A549 (cell line): ENCODE measurements at regions not wholly inside any gene's neighbourhood (a gene's known extent, or its start where the extent isn't known, plus 50 kb on each side); places are given as distances from the start of the nearest gene placed in this dataset.
"Not testable (repeated sequence)": the region's sequence is repeated elsewhere in the genome, so short reads cannot be mapped to it uniquely, and the experiment has no call there.

ENCODE experiments used
- CBX2 ChIP-seq: fragments of 200-600 bp; sonication (generic); IDR thresholded peaks from 2 replicates; pipeline ENCODE4 v1.6.1; 2016; ENCODE audit warnings: low read depth, mild to moderate bottlenecking, borderline replicate concordance
- CTCF ChIP-seq: fragments of >200 bp; sonication (Bioruptor Twin); formaldehyde crosslinking; IDR thresholded peaks from 3 replicates; pipeline ENCODE4 v1.5.1; 2016
- FOSB ChIP-seq: fragments of 250-450 bp; sonication (Bioruptor Pico); IDR thresholded peaks from 2 replicates; pipeline ENCODE4 v1.5.0; 2020; ENCODE audit warnings: mild to moderate bottlenecking, moderate library complexity
- HMGXB4 ChIP-seq: fragments of 250-450 bp; sonication (Bioruptor Pico); IDR thresholded peaks from 2 replicates; pipeline ENCODE4 v1.5.0; 2021; ENCODE audit warnings: mild to moderate bottlenecking, moderate library complexity, borderline replicate concordance
- MAX ChIP-seq: IDR thresholded peaks from 2 replicates; pipeline ENCODE4 v1.6.1; 2012
- MAZ ChIP-seq: fragments of 150-350 bp; IDR thresholded peaks from 2 replicates; pipeline ENCODE4 v1.6.1; 2014; ENCODE audit warnings: antibody characterized with exemption, low read depth, low read length, borderline replicate concordance
- PHF8 ChIP-seq: fragments of 200-600 bp; sonication (generic); IDR thresholded peaks from 2 replicates; pipeline ENCODE4 v1.6.1; 2016; ENCODE audit warnings: low read depth, mild to moderate bottlenecking, antibody characterized with exemption, moderate library complexity, borderline replicate concordance
- POLR2A ChIP-seq: IDR thresholded peaks from 2 replicates; pipeline ENCODE4 v1.6.1; 2012; ENCODE audit warnings: mild to moderate bottlenecking, low read length
- REST ChIP-seq: fragments of 200-600 bp; sonication (generic); IDR thresholded peaks from 2 replicates; pipeline ENCODE4 v1.6.1; 2016; ENCODE audit warnings: antibody characterized with exemption, mild to moderate bottlenecking, moderate library complexity
- RFX5 ChIP-seq: fragments of 450-650 bp; IDR thresholded peaks from 2 replicates; pipeline ENCODE4 v1.7.1; 2014; ENCODE audit warnings: antibody characterized with exemption, mild to moderate bottlenecking, moderate library complexity
- ZSCAN20 ChIP-seq: fragments of 250-450 bp; sonication (Bioruptor Pico); IDR thresholded peaks from 2 replicates; pipeline ENCODE4 v1.8.0; 2022; ENCODE audit warnings: mild to moderate bottlenecking, moderate library complexity

- TF ChIP-seq CTCF; POLR2A; REST; PHF8; ZSCAN20 (CRISPR knock-in tag); RFX5; MAX; FOSB (CRISPR knock-in tag); CBX2; MAZ; HMGXB4 (CRISPR knock-in tag): not testable (repeated sequence)
Observed at GRCh38 chr5:92199035-92199434, 815.9 kb upstream of the ARRDC3 start.
